ENCODE measurements at regions not wholly inside any gene's neighbourhood (a gene's known extent, or its start where the extent isn't known, plus 50 kb on each side); places are given as distances from the start of the nearest gene placed in this dataset.

GRCh38 chr4:97496298-97496873 is 646.9 kb downstream of the STPG2 start:
- no peak for TF ChIP-seq CTCF (IDR thresholded peaks at IDR 0.05)
- TF ChIP-seq ZFX (IDR thresholded peaks at IDR 0.05; ENCODE audit: borderline replicate concordance) = no peak

Data from 22Rv1 (cell line).